Tibial nerve (tissue), 4 donors: ENCODE measurements at regions not wholly inside any gene's neighbourhood (a gene's known extent, or its start where the extent isn't known, plus 50 kb on each side); places are given as distances from the start of the nearest gene placed in this dataset.
A peak's percentile ranks its signal among the peaks of the same experiment; 100 is the strongest.

ENCODE experiments used
- DNase-seq, 2 donors: peaks; one replicate each; pipeline ENCODE4 v3.0.0-alpha.2; 2019; ENCODE audit warnings: low spot score in 2 of 2
- H3K27ac ChIP-seq, 4 donors: fragments of 200-600 bp; sonication (generic) in 3 of 4; one replicate each; pipeline ENCODE4 v1.5.1; 2017 to 2019; ENCODE audit warnings: mild to moderate bottlenecking in 1 of 4
- H3K27me3 ChIP-seq, 2 donors: fragments of 200-600 bp; sonication (generic) in 1 of 2; one replicate each; pipeline versions ENCODE4 v1.5.1 to v1.6.0; 2017 to 2019
- H3K36me3 ChIP-seq, 3 donors: fragments of 200-600 bp; sonication (generic); one replicate each; pipeline ENCODE4 v1.5.1; 2018 to 2019
- H3K4me1 ChIP-seq, 4 donors: fragments of 200-600 bp; sonication (generic) in 3 of 4; one replicate each; pipeline ENCODE4 v1.5.1; 2017 to 2019
- H3K4me3 ChIP-seq, 4 donors: fragments of 200-600 bp; sonication (generic) in 3 of 4; one replicate each; pipeline ENCODE4 v1.5.1; 2017 to 2019; ENCODE audit warnings: mild to moderate bottlenecking in 1 of 4, moderate library complexity in 1 of 4
- H3K9me3 ChIP-seq, 4 donors: fragments of 200-600 bp; sonication (generic) in 3 of 4; one replicate each; pipeline ENCODE4 v1.5.1; 2017 to 2019
- EP300 ChIP-seq, 2 donors: sonication (generic); formaldehyde crosslinking; IDR thresholded peaks; one replicate each; pipeline ENCODE4 v1.6.1; 2017; ENCODE audit warnings: antibody characterized with exemption in 2 of 2, mild to moderate bottlenecking in 1 of 2
- POLR2A ChIP-seq, 2 donors: fragments of 450-650 bp; IDR thresholded peaks; one replicate each; pipeline ENCODE4 v1.6.1; 2017; ENCODE audit warnings: antibody characterized with exemption in 2 of 2, mild to moderate bottlenecking in 2 of 2, moderate library complexity in 2 of 2
- WGBS, 2 donors: methylation state at CpG; one replicate each; pipeline ENCODE4 v1.1.5; 2018; 5-methylcytosine and 5-hydroxymethylcytosine counted together
- TF ChIP-seq, protein P1 (sequence below), 5 experiments: fragments of 200-600 bp in 3 of 5; fragments of 450-650 bp in 2 of 5; sonication (generic) in 3 of 5; IDR thresholded peaks; one replicate each; pipeline ENCODE4 v1.5.1; 2016 to 2019; ENCODE audit warnings: antibody characterized with exemption in 5 of 5, mild to moderate bottlenecking in 3 of 5, moderate library complexity in 2 of 5

DNA sequence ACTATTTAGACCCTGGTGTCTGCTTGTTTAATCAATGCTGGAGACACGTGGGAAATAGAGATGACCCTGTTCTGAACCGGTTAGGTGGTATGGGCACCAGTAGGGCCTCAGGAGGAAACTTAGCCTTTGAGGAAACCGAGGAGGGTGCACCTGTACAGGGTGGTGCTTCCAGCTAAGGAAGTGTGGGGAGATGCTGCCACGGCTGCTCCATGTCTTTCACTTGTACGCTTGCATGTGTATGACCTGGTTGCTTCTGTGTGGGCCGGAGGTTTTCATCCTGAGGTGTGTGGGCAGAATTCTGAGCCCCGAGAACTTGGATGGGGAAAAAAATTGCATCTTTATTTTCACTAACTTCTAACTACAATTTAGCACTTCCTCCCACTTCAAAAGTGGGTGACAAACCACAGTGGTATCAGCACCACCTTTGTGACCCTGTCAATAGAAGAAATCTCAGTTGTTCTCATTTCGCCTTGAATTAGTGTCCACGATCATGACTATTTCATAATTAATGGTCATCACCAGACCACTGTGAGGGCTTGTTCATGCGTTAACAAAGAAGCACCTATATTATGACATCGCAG, 99.8 kb upstream of the SPATA31C2 start:
- whole genome bisulfite sequencing, 2 donors: 65 to 71% methylated on average over 11 of the region's 11 CpGs
- H3K36me3 ChIP-seq: no peaks in the 10 kb centered on the region
- H3K4me1 ChIP-seq: peaks cover 0 to 42% (median 3%) of the 10 kb centered on the region in 4 donors
- H3K4me3 ChIP-seq: no peak overlapping the region
- DNase-seq: no peak
- no peaks in the 10 kb centered on the region for H3K27me3 ChIP-seq
- H3K9me3 ChIP-seq: no peaks in the 10 kb centered on the region
- H3K27ac ChIP-seq: peak overlapping the region in 2 of 4 donors; percentile 46 to 76
- no peak for TF ChIP-seq POLR2A (IDR thresholded peaks at IDR 0.05)

DNA sequence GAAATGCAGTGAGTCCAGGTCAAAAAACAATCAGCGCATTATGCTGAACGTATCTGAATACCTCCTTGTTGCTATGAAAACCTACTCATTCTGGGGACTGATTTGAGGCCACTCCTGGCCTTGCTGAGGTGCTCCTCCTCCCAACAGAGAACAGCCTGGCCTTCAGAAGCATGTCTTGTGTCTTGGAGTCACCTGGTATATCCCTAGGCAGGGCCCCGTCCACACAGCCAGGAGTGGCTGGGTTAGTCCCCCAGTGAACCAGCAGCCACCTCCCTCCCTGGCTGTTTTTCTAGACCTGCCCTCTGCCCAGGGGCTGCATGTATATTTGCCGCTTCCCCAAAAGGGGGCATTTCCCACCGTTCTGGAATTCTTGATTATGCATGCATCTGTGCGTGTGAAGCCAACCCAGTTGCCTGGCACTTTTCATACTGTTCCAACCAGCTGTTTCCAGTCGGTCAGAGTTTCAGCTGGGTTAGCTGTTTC, 99.2 kb upstream of the SPATA31C2 start:
- Histone ChIP-seq H3K9me3 (peaks cover 0 to 4% (median 0%) of the 10 kb centered on the region in 4 donors), H3K4me1 (peaks cover 0 to 42% (median 3%) of the 10 kb centered on the region in 4 donors), H3K27me3 (no peaks in the 10 kb centered on the region), H3K27ac (peak overlapping the region in 2 of 4 donors; percentile 46 to 76), H3K4me3 (no peak overlapping the region), H3K36me3 (no peaks in the 10 kb centered on the region)
- DNase-seq: no peak
- TF ChIP-seq POLR2A (IDR thresholded peaks at IDR 0.05): no peak
- 34 to 42% methylated on average over 7 of the region's 7 CpGs for WGBS, 2 donors

DNA sequence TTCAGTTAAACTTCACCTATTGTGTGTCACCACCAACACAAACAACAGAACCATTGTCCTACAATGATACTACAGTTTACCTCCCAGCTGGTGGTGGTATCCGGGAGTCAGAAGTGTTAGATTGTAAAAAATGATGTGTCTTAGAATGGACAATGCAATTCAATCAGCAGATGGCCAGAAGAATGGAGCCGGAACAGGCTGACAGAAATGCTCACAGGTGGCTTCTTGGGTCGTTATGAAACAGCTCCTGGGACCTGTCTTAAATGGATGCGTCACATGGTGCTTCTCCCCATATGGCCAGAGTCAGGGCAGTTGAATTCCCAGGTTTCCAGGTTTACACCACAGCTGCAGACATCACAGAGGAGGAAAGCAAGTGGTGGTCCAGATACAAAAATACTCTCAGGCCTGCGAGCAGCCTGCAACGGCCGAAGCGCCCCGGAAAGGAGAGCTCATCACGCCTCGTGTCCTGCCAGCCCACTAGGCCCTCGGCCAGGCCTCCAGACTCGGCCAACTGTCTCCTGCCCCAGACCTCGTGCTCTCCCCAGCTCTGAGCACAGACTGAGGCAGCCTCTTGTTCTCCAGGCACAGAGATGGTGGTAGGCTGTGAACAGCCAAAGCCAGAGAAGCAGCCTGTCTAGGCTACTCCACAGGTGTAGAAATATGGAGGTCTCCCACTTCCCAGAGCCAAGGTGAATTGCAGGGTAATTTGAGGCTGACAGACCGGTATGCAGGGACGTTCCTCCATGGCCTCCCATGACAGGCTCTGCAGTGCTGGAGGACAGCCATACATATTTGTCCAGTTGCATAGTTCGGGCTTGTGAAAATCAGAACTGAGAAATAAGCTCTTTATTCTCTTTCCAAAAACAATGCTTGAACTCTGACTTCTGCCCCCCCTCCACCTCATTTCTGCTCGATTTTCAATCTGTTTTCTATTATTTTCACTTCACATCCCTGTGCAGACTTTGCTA, 98.5 kb upstream of the SPATA31C2 start:
- peaks cover 0 to 7% (median 0%) of the 10 kb centered on the region in 4 donors for H3K9me3 ChIP-seq
- H3K4me1 ChIP-seq: peaks cover 0 to 42% (median 3%) of the 10 kb centered on the region in 4 donors
- TF ChIP-seq, protein P1, sequence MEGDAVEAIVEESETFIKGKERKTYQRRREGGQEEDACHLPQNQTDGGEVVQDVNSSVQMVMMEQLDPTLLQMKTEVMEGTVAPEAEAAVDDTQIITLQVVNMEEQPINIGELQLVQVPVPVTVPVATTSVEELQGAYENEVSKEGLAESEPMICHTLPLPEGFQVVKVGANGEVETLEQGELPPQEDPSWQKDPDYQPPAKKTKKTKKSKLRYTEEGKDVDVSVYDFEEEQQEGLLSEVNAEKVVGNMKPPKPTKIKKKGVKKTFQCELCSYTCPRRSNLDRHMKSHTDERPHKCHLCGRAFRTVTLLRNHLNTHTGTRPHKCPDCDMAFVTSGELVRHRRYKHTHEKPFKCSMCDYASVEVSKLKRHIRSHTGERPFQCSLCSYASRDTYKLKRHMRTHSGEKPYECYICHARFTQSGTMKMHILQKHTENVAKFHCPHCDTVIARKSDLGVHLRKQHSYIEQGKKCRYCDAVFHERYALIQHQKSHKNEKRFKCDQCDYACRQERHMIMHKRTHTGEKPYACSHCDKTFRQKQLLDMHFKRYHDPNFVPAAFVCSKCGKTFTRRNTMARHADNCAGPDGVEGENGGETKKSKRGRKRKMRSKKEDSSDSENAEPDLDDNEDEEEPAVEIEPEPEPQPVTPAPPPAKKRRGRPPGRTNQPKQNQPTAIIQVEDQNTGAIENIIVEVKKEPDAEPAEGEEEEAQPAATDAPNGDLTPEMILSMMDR (IDR thresholded peaks at IDR 0.05): no peak
- TF ChIP-seq POLR2A (IDR thresholded peaks at IDR 0.05) (no peak), EP300 (IDR thresholded peaks at IDR 0.05) (peak in 1 of 2 donors; percentile 42)
- no peaks in the 10 kb centered on the region for H3K27me3 ChIP-seq
- H3K36me3 ChIP-seq: no peaks in the 10 kb centered on the region
- H3K4me3 ChIP-seq: no peak overlapping the region
- H3K27ac ChIP-seq: peak overlapping the region; percentile 32 to 76 (median 46)
- 27 to 37% methylated on average over 17 to 18 of the region's 18 CpGs for WGBS, 2 donors
- peak; percentile 38 to 58 for DNase-seq

DNA sequence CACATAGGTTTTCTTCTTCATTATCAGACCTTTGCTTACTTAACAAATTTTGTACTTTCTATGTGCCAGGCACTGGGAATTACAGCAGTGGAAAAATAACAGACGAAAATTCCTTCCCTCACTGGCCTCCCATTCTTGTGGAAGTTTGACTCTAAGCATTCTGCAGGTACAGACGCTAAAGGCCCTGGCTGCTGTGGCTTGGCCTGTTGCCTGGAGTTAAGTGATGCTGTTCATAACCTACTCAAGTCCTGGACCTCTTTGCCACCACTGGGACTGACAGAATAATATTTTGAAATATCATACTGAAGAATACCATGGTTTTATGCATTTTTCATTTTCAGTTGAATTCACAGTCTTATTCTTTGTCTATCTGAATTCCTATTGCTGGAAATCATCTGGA, 97.3 kb upstream of the SPATA31C2 start:
- TF ChIP-seq POLR2A (IDR thresholded peaks at IDR 0.05): no peak
- TF ChIP-seq, protein P1 (IDR thresholded peaks at IDR 0.05): no peak
- TF ChIP-seq EP300 (IDR thresholded peaks at IDR 0.05): no peak
- Histone ChIP-seq H3K9me3 (peaks cover 0 to 8% (median 0%) of the 10 kb centered on the region in 4 donors), H3K4me3 (no peak overlapping the region), H3K27ac (no peak overlapping the region), H3K27me3 (no peaks in the 10 kb centered on the region), H3K36me3 (no peaks in the 10 kb centered on the region), H3K4me1 (peaks cover 0 to 42% (median 3%) of the 10 kb centered on the region in 4 donors)
- WGBS, 2 donors: 37 to 39% methylated on average over 2 of the region's 2 CpGs
- no peak for DNase-seq

DNA sequence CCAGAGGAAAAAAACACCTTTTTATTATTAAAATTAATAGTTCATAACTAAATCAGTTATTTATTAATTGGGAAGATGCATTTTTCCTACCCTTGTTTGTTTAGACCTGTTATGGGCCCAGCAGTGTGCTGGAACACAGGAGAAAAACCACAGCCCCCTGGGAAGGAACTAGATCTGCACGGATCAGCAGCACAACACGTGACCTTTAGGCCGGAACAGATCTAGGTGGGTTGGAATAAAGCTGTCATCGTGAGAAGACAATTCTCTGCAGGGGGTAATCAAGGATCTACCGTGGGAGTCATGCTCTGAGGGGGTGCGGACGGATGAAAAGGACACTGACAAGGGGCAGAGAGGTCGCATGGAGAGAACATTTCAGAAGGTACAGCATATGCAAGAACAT, 95.8 kb upstream of the SPATA31C2 start:
- WGBS, 2 donors: 59 to 66% methylated on average over 8 of the region's 8 CpGs
- Histone ChIP-seq H3K9me3 (peaks cover 0 to 10% (median 0%) of the 10 kb centered on the region in 4 donors), H3K27me3 (no peaks in the 10 kb centered on the region), H3K4me1 (peaks cover 0 to 42% (median 3%) of the 10 kb centered on the region in 4 donors), H3K36me3 (no peaks in the 10 kb centered on the region), H3K4me3 (no peak overlapping the region), H3K27ac (no peak overlapping the region)
- TF ChIP-seq POLR2A (IDR thresholded peaks at IDR 0.05): no peak
- TF ChIP-seq, protein P1 (IDR thresholded peaks at IDR 0.05): no peak
- no peak for TF ChIP-seq EP300 (IDR thresholded peaks at IDR 0.05)
- no peak for DNase-seq
